Erythroblast (primary cell): ENCODE measurements at regions not wholly inside any gene's neighbourhood (a gene's known extent, or its start where the extent isn't known, plus 50 kb on each side); places are given as distances from the start of the nearest gene placed in this dataset.

ENCODE experiments used
- DNase-seq, 2 experiments: peaks; one replicate each; lab custom pipeline; 2025; lab: John Stamatoyannopoulos, UW
- GATA1 ChIP-seq: IDR thresholded peaks from 2 replicates; pipeline ENCODE4 v1.6.1; 2011; ENCODE audit warnings: low read depth, mild to moderate bottlenecking, control low read depth, low read length, moderate library complexity
- POLR2A ChIP-seq: IDR thresholded peaks from 2 replicates; pipeline ENCODE4 v1.6.1; 2011; ENCODE audit warnings: mild to moderate bottlenecking, low read length

- TF ChIP-seq GATA1 (no peak), POLR2A (no peak)
- DNase-seq: no peak
Measured at GRCh38 chr14:53501361-53502211, 348.5 kb upstream of the DDHD1 start.

GRCh38 chr14:53500191-53500590, 347.1 kb upstream of the DDHD1 start:
- DNase-seq: no peak
- no peak for TF ChIP-seq GATA1
- TF ChIP-seq POLR2A: no peak

- DNase-seq: no peak
Measured at GRCh38 chr14:53496668-53497067, 343.5 kb upstream of the DDHD1 start.

DNA sequence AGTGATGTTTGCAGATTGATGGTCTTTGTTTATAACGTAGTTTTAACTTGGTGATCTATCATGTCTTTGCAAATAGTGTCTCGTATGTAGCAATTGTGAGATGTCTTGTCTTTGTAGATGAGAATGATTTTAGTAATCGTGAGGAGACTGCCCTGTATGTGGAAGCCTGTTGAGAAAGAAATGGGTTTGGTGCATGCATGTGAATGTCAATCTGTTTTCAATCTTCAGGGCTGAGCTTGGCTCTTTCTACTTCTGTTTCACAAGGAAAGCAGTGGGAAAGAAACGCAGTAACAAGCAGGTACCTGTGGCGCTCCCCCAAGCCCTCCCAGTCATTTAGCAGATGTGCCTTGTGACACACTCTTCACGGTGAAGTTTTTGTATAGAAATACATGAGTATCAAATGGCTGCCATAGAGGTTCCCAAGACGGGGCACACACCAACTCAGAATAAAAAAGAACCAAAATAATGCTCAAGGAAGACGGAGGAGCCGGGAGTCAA, 342.8 kb upstream of the DDHD1 start:
- TF ChIP-seq POLR2A (no peak), GATA1 (no peak)
- DNase-seq: no peak

More at GRCh38 chr14:53496668-53497067, 343.5 kb upstream of the DDHD1 start:
- no peak for TF ChIP-seq GATA1

GRCh38 chr14:53494587-53494986, 341.5 kb upstream of the DDHD1 start:
- DNase-seq: no peak

GRCh38 chr14:53493860-53494259, 340.7 kb upstream of the DDHD1 start:
- TF ChIP-seq GATA1 (no peak), POLR2A (no peak)
- no peak for DNase-seq

More at GRCh38 chr14:53494587-53494986, 341.5 kb upstream of the DDHD1 start:
- TF ChIP-seq POLR2A (no peak), GATA1 (no peak)

DNA sequence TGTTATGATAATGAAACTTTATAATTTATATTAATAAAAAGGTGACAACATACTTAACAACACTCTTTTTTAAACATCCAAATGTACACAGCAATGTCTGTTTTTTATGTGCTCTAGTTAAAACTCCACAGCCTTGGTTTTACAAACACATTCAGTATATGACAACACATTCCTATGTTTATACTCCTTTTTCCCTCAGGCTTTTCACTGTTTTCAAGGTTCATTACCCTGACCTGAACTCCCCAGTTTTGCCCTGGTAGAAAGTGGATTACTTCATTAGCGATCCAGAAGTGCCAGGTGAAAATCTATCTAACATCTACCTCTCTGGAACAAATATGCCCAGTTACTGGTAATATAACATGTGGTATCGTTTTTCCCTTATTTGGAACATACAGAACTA, 340.2 kb upstream of the DDHD1 start:
- DNase-seq: no peak
- no peak for TF ChIP-seq GATA1
- no peak for TF ChIP-seq POLR2A

- no peak for DNase-seq
- TF ChIP-seq GATA1 (no peak), POLR2A (no peak)
Measured at GRCh38 chr14:53491884-53492277, 338.8 kb upstream of the DDHD1 start.

DNA sequence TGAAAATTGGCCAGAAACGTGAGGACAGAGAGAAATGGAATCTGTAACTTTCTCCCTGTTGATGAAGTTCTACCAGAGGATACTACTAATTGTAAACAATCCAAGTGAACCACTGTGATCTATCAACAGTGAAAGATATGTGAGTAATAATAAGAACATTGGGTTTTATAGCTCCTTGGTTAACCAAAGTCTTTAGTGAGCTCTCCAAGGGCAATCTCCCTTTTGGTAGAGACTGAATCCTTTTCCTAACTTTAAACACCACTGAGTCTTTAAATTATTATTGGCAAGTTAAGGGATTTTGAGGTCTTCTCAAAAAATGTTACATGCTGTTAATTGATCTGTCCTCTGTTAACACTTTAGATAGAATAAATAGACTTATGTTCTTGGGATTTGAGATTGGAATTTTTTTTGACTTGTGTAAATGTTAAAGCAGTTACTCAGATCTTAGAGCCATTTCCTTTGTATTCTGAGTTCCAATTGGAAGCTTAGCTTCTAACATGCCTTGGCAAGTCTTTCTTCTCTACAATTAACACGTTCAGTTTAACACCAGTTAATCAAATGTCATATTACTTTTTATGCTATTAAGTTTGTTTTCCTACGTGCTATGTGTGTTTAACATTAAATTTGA, 338.2 kb upstream of the DDHD1 start:
- DNase-seq: no peak
- no peak for TF ChIP-seq POLR2A
- no peak for TF ChIP-seq GATA1

- no peak for TF ChIP-seq GATA1
- no peak for TF ChIP-seq POLR2A
Measured at GRCh38 chr14:53478174-53478573, 325.1 kb upstream of the DDHD1 start.

DNA sequence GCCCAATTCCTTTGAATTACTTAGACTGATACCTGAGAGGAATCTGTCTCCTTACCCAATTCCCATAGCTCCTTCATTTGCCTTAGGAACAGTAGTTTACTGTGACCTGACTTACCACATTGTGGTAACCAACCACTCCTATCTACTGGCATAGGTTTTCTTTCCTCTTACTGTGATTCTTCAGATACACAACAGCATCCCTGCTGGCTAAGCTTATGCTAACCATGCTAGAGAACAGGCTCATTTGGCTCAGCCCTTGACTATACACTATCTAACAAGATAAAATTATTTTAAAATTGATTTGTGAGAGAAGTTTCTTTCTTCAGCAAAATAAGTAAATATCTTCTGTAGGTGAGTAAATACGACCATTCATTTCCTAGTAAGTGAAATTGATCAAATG, 320.4 kb upstream of the DDHD1 start:
- TF ChIP-seq POLR2A (no peak), GATA1 (no peak)
- no peak for DNase-seq

More at GRCh38 chr14:53478174-53478573, 325.1 kb upstream of the DDHD1 start:
- DNase-seq: no peak

GRCh38 chr14:53472306-53472705, 319.2 kb upstream of the DDHD1 start:
- no peak for DNase-seq
- TF ChIP-seq GATA1 (no peak), POLR2A (no peak)

DNA sequence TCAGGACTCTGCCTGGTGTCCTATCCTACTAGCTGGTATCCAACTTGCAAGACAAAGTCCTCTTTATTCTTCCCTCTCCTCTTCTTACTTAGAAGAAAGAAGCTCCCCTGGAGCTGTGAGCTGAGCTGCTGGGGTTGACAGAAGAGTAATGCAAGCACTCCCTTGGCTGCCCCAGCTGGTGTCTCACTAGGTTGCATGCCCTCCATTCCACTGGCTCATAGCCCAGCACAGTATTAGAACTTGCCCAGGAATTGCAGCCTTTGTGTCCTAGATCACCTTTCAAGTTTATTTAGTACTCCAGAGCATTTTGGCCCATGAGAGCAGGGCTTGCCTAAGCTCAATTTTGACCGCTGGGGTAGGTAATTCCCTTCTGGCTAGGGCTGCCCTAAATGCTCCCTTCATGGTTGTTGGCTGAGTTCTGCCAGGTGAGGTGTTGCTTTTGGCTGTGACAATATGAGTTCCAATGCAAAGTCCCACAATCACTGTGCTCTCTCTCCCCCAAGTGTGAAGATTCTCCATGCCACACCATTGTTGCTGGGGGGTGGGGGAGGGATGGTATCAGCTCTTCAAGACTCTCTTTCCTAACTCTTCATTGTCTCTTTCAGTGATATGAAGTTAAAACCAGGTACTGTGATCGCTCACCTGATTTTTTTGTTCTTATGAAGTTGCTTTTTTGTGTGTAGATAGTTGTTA, 317.4 kb upstream of the DDHD1 start:
- DNase-seq: no peak
- TF ChIP-seq GATA1: no peak
- no peak for TF ChIP-seq POLR2A

- no peak for TF ChIP-seq GATA1
- no peak for TF ChIP-seq POLR2A
- no peak for DNase-seq
Measured at GRCh38 chr14:53468876-53469275, 315.8 kb upstream of the DDHD1 start.
